ENCODE measurements at regions not wholly inside any gene's neighbourhood (a gene's known extent, or its start where the extent isn't known, plus 50 kb on each side); places are given as distances from the start of the nearest gene placed in this dataset.
"Not testable (repeated sequence)": the region's sequence is repeated elsewhere in the genome, so short reads cannot be mapped to it uniquely, and the experiment has no call there.

- no peaks in the 10 kb centered on the region for H4K20me1 ChIP-seq (ENCODE audit: low read length)
- H3K9ac ChIP-seq (ENCODE audit: low read length): no peak overlapping the region
- intact Hi-C loops (cut with micrococcal nuclease): loop anchor here (1.0 to 10.0 kb wide), 8 partner anchors 123 to 1321 kb away; no protein-coding TSS in a partner anchor
- TF ChIP-seq EZH2phosphoT487 (IDR thresholded peaks at IDR 0.05; ENCODE audit: borderline replicate concordance, low read length) (no peak), EZH2 (IDR thresholded peaks at IDR 0.05; ENCODE audit: low read length, unreplicated experiment) (no peak)
- peaks cover 9% of the 10 kb centered on the region for H3K4me1 ChIP-seq (ENCODE audit: insufficient read depth, low read length)
- H3K9me3 ChIP-seq (ENCODE audit: low read length): no peaks in the 10 kb centered on the region
- POLR2A ChIA-PET (ENCODE audit: unreplicated experiment): no interaction called here
- H3K9me2 ChIP-seq (replicated peaks; ENCODE audit: low read length): no peaks in the 10 kb centered on the region
- no peak overlapping the region for H3K4me3 ChIP-seq (ENCODE audit: low read length)
- no peaks in the 10 kb centered on the region for H3K79me2 ChIP-seq (ENCODE audit: low read length)
- no peaks in the 10 kb centered on the region for H3K27me3 ChIP-seq (ENCODE audit: low read length)
- no peaks in the 10 kb centered on the region for H3K36me3 ChIP-seq (ENCODE audit: low read depth, low read length)
- peak; percentile 44 for ATAC-seq
- peak; percentile 24 for DNase-seq
- CTCF ChIA-PET: interaction anchor here (0.6 kb wide), 1 partner anchor 403 kb away, joined by 4 read pairs; no protein-coding TSS in a partner anchor
- H3F3A ChIP-seq (ENCODE audit: low read length, unreplicated experiment): no peaks in the 10 kb centered on the region
- peak overlapping the region; percentile 81 for H3K4me2 ChIP-seq (ENCODE audit: low read length)
- peak overlapping the region; percentile 41; the same call in 1 of the 2 replicates for H2AFZ ChIP-seq (ENCODE audit: low read length)
- BruUV-seq (replicated peaks): no TSS peak
- H3K27ac ChIP-seq (ENCODE audit: low read length): no peak overlapping the region
Measured at GRCh38 chr13:103883698-103884097, 817.5 kb upstream of the SLC10A2 start.

GRCh38 chr13:103883164-103883563, 816.9 kb upstream of the SLC10A2 start:
- Histone ChIP-seq H3K4me2 (ENCODE audit: low read length) (peak overlapping the region; percentile 81), H3K9ac (ENCODE audit: low read length) (no peak overlapping the region), H3K27ac (ENCODE audit: low read length) (no peak overlapping the region), H3K9me2 (replicated peaks; ENCODE audit: low read length) (no peaks in the 10 kb centered on the region), H3K4me3 (ENCODE audit: low read length) (peak overlapping the region; percentile 46), H3K4me1 (ENCODE audit: insufficient read depth, low read length) (peaks cover 9% of the 10 kb centered on the region), H2AFZ (ENCODE audit: low read length) (peak overlapping the region; percentile 60; the same call in 1 of the 2 replicates), H3K36me3 (ENCODE audit: low read depth, low read length) (no peaks in the 10 kb centered on the region), H3K79me2 (ENCODE audit: low read length) (no peaks in the 10 kb centered on the region), H3K27me3 (ENCODE audit: low read length) (no peaks in the 10 kb centered on the region), H3F3A (ENCODE audit: low read length, unreplicated experiment) (no peaks in the 10 kb centered on the region), H3K9me3 (ENCODE audit: low read length) (no peaks in the 10 kb centered on the region), H4K20me1 (ENCODE audit: low read length) (no peaks in the 10 kb centered on the region)
- intact Hi-C loops (cut with micrococcal nuclease): loop anchor here (1.0 to 10.0 kb wide), 8 partner anchors 124 to 1322 kb away; no protein-coding TSS in a partner anchor
- no peak for TF ChIP-seq EZH2 (IDR thresholded peaks at IDR 0.05; ENCODE audit: low read length, unreplicated experiment)
- peak; percentile 70 for TF ChIP-seq CTCF (conservative IDR thresholded peaks at IDR 0.05; ENCODE audit: low read depth, low read length)
- ChIA-PET CTCF (interaction anchor here (0.6 kb wide), 2 partner anchors 404 to 553 kb away, joined by 3 to 4 read pairs; no protein-coding TSS in a partner anchor), POLR2A (ENCODE audit: unreplicated experiment) (no interaction called here)
- peak; percentile 97 for DNase-seq
- peak; percentile 94 for ATAC-seq
- no TSS peak for BruUV-seq (replicated peaks)

GRCh38 chr13:103880146-103880545, 813.9 kb upstream of the SLC10A2 start:
- ATAC-seq: not testable (repeated sequence)

More at GRCh38 chr13:103880146-103880545, 813.9 kb upstream of the SLC10A2 start:
- H3K27me3 ChIP-seq (ENCODE audit: low read length); H3K36me3 ChIP-seq (ENCODE audit: low read depth, low read length); POLR2A ChIA-PET (ENCODE audit: unreplicated experiment); H3K9me3 ChIP-seq (ENCODE audit: low read length); H3K9me2 ChIP-seq (replicated peaks; ENCODE audit: low read length); H3F3A ChIP-seq (ENCODE audit: low read length, unreplicated experiment); H2AFZ ChIP-seq (ENCODE audit: low read length); DNase-seq; H3K27ac ChIP-seq (ENCODE audit: low read length); BruUV-seq (replicated peaks); H3K4me3 ChIP-seq (ENCODE audit: low read length); H3K4me2 ChIP-seq (ENCODE audit: low read length); H3K4me1 ChIP-seq (ENCODE audit: insufficient read depth, low read length); CTCF ChIA-PET; H3K9ac ChIP-seq (ENCODE audit: low read length); H3K79me2 ChIP-seq (ENCODE audit: low read length); H4K20me1 ChIP-seq (ENCODE audit: low read length): not testable (repeated sequence)
- intact Hi-C loops (cut with micrococcal nuclease): loop anchor here (5.0 to 10.0 kb wide), 5 partner anchors 227 to 1325 kb away; no protein-coding TSS in a partner anchor
